ENCODE measurements at regions not wholly inside any gene's neighbourhood (a gene's known extent, or its start where the extent isn't known, plus 50 kb on each side); places are given as distances from the start of the nearest gene placed in this dataset.
"Not testable (repeated sequence)": the region's sequence is repeated elsewhere in the genome, so short reads cannot be mapped to it uniquely, and the experiment has no call there.

GRCh38 chrX:5683996-5684395 lies 544.7 kb downstream of the NLGN4X start:
- no peak for DNase-seq

- DNase-seq: no peak
These were observed 547.5 kb downstream of the NLGN4X start for GRCh38 chrX:5681159-5681558.

GRCh38 chrX:5674036-5674435 lies 554.6 kb downstream of the NLGN4X start:
- no peak for DNase-seq

GRCh38 chrX:5672099-5672498 lies 556.6 kb downstream of the NLGN4X start:
- no peak for DNase-seq

GRCh38 chrX:5666689-5667088 lies 562.0 kb downstream of the NLGN4X start:
- DNase-seq: not testable (repeated sequence)

GRCh38 chrX:5656544-5656943 lies 572.1 kb downstream of the NLGN4X start:
- DNase-seq: no peak

- DNase-seq: no peak
These were observed 577.8 kb downstream of the NLGN4X start for GRCh38 chrX:5650904-5651303.

- no peak for DNase-seq
These were observed 579.6 kb downstream of the NLGN4X start for GRCh38 chrX:5648941-5649568.

- DNase-seq: no peak
These were observed 581.8 kb downstream of the NLGN4X start for GRCh38 chrX:5646818-5647217.

- DNase-seq: no peak
These were observed 583.9 kb downstream of the NLGN4X start for GRCh38 chrX:5644776-5645175.

GRCh38 chrX:5640071-5640470 lies 588.6 kb downstream of the NLGN4X start:
- DNase-seq: no peak

- DNase-seq: no peak
These were observed 590.1 kb downstream of the NLGN4X start for GRCh38 chrX:5638572-5638971.

GRCh38 chrX:5632887-5633286 lies 595.8 kb downstream of the NLGN4X start:
- no peak for DNase-seq

- no peak for DNase-seq
These were observed 596.5 kb downstream of the NLGN4X start for GRCh38 chrX:5632061-5632614.

- no peak for DNase-seq
These were observed 611.0 kb downstream of the NLGN4X start for GRCh38 chrX:5617666-5618065.

- no peak for DNase-seq
These were observed 633.1 kb downstream of the NLGN4X start for GRCh38 chrX:5595570-5595969.

GRCh38 chrX:5586726-5587125 lies 641.9 kb downstream of the NLGN4X start:
- DNase-seq: no peak

GRCh38 chrX:5575407-5575806 lies 653.3 kb downstream of the NLGN4X start:
- DNase-seq: no peak

GRCh38 chrX:5568934-5569333 lies 659.7 kb downstream of the NLGN4X start:
- DNase-seq: no peak

GRCh38 chrX:5559386-5559785 lies 669.3 kb downstream of the NLGN4X start:
- no peak for DNase-seq

- DNase-seq: no peak
These were observed 679.2 kb downstream of the NLGN4X start for GRCh38 chrX:5549512-5549911.

GRCh38 chrX:5537098-5537497 lies 691.6 kb downstream of the NLGN4X start:
- no peak for DNase-seq

- DNase-seq: no peak
These were observed 692.4 kb downstream of the NLGN4X start for GRCh38 chrX:5536261-5536660.

- DNase-seq: no peak
These were observed 700.6 kb downstream of the NLGN4X start for GRCh38 chrX:5528057-5528456.

GRCh38 chrX:5526191-5526590 lies 702.5 kb downstream of the NLGN4X start:
- no peak for DNase-seq
